Right lobe of liver (tissue), 6 donors: ENCODE measurements at regions not wholly inside any gene's neighbourhood (a gene's known extent, or its start where the extent isn't known, plus 50 kb on each side); places are given as distances from the start of the nearest gene placed in this dataset.
"Not testable (repeated sequence)": the region's sequence is repeated elsewhere in the genome, so short reads cannot be mapped to it uniquely, and the experiment has no call there.

ENCODE experiments used
- ATAC-seq, 4 donors: fragments of 200-7000 bp; cut with Tn5 transposase; one replicate each; pipeline ENCODE4 v1.9.1; 2020; ENCODE audit warnings: mild to moderate bottlenecking in 4 of 4, moderate library complexity in 4 of 4
- DNase-seq, 3 donors: peaks; one replicate each; pipeline ENCODE4 v3.0.0-alpha.2; 2020
- H3K27ac ChIP-seq, 3 donors: fragments of 200-600 bp; one replicate each; pipeline ENCODE4 v1.8.0; 2022
- H3K27me3 ChIP-seq, 2 donors: fragments of 200-600 bp; one replicate each; pipeline ENCODE4 v1.8.0; 2022
- H3K36me3 ChIP-seq, 4 donors: fragments of 200-600 bp; sonication (generic) in 1 of 4; one replicate each; pipeline versions ENCODE4 v1.5.1 to v1.8.0; 2017 to 2022; ENCODE audit warnings: control low read depth in 1 of 4
- H3K4me1 ChIP-seq, 4 donors: fragments of 200-600 bp; sonication (generic) in 1 of 4; one replicate each; pipeline versions ENCODE4 v1.5.1 to v1.8.0; 2017 to 2022; ENCODE audit warnings: control low read depth in 1 of 4
- H3K4me3 ChIP-seq, 3 donors: fragments of 200-600 bp; one replicate each; pipeline ENCODE4 v1.8.0; 2022
- H3K9me3 ChIP-seq, 4 donors: fragments of 200-600 bp; sonication (generic) in 1 of 4; one replicate each; pipeline versions ENCODE4 v1.5.1 to v1.8.0; 2017 to 2022; ENCODE audit warnings: control low read depth in 1 of 4
- POLR2A ChIP-seq: fragments of 450-650 bp; IDR thresholded peaks from one replicate; pipeline ENCODE4 v1.6.1; 2017; ENCODE audit warnings: antibody characterized with exemption, mild to moderate bottlenecking
- WGBS: methylation state at CpG from one replicate; pipeline ENCODE4 v1.1.6; 2018; ENCODE audit warnings: low coverage, low lambda C conversion rate; ENCODE audit not compliant: insufficient coverage; ENCODE audit errors: missing lambda C conversion rate; 5-methylcytosine and 5-hydroxymethylcytosine counted together
- intact Hi-C, 2 donors: fragments of 100-400 bp; cut with DNase I; formaldehyde crosslinking; loops; one replicate each; pipeline versions ENCODE4 v1.11.2 to v1.14.1; 2022
- TF ChIP-seq, protein P1 (sequence below), 4 donors: fragments of 200-600 bp in 3 of 4; fragments of 450-650 bp in 1 of 4; IDR thresholded peaks; one replicate each; pipeline versions ENCODE4 v1.5.1 to v1.8.0; 2016 to 2022; ENCODE audit warnings: antibody characterized with exemption in 4 of 4, mild to moderate bottlenecking in 2 of 4
- donor health status: DM: no; HTN: yes; CAD: no.
- donor health status: DM: no; HTN: no; CAD: no.
- donor health status: DM: no; HTN: no; CAD: no.
- donor health status: DM: no; HTN: yes; CAD: no.
- donor health status: DM: no; HTN: yes; CAD: no.

DNA sequence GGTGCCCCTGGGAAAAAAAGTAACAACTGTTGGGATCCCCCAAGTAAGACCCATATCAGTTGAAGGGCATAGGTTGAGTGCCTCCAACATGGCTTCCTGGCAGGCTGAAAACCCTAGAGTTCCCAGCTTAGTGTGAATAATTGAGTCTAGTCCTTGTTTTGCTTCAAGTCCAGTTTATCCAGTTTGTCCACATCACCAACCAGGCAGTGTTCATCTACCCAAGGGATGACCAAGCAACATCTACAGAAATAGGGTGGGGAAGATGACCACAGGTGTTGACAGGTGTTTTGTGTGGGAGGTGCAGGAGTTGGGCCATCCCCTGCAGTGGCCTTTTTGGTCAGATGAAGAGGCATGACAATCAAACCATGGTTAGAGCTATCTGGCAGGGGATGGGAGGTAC, 54.3 kb upstream of the ERO1B start:
- no peak overlapping the region for H3K4me3 ChIP-seq
- TF ChIP-seq POLR2A = no peak
- TF ChIP-seq, protein P1, sequence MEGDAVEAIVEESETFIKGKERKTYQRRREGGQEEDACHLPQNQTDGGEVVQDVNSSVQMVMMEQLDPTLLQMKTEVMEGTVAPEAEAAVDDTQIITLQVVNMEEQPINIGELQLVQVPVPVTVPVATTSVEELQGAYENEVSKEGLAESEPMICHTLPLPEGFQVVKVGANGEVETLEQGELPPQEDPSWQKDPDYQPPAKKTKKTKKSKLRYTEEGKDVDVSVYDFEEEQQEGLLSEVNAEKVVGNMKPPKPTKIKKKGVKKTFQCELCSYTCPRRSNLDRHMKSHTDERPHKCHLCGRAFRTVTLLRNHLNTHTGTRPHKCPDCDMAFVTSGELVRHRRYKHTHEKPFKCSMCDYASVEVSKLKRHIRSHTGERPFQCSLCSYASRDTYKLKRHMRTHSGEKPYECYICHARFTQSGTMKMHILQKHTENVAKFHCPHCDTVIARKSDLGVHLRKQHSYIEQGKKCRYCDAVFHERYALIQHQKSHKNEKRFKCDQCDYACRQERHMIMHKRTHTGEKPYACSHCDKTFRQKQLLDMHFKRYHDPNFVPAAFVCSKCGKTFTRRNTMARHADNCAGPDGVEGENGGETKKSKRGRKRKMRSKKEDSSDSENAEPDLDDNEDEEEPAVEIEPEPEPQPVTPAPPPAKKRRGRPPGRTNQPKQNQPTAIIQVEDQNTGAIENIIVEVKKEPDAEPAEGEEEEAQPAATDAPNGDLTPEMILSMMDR (IDR thresholded peaks at IDR 0.05) = no peak
- no peak for DNase-seq
- no peaks in the 10 kb centered on the region for H3K36me3 ChIP-seq
- intact Hi-C loops = no loop called here
- H3K27me3 ChIP-seq = no peaks in the 10 kb centered on the region
- H3K27ac ChIP-seq = no peak overlapping the region
- peaks cover 0 to 22% (median 11%) of the 10 kb centered on the region in 4 donors for H3K4me1 ChIP-seq
- H3K9me3 ChIP-seq = no peaks in the 10 kb centered on the region
- no peak for ATAC-seq

DNA sequence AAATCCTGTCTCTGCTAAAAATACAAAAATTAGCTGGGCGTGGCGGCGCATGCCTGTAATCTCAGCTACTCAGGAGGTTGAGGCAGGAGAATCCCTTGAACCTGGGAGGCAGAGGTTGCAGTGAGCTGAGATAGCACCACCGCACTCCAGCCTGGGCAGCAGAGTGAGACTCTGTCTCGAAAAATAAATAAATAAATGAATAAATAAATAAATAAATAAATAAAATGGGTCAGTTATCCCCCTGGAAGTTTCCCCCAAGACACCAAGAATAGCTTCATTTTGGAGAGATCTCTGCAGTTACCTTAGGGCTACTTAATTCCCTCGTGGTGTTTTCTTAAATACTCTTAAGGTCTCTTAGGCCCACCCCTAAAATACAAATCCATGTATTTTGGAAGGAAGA, 53.9 kb upstream of the ERO1B start:
- WGBS = 92% methylated on average over 4 of the region's 6 CpGs
- H3K4me1 ChIP-seq = peaks cover 0 to 22% (median 12%) of the 10 kb centered on the region in 4 donors
- ATAC-seq, H3K27ac ChIP-seq, H3K36me3 ChIP-seq, DNase-seq, intact Hi-C loops, H3K9me3 ChIP-seq, H3K4me3 ChIP-seq, H3K27me3 ChIP-seq: not testable (repeated sequence)

DNA sequence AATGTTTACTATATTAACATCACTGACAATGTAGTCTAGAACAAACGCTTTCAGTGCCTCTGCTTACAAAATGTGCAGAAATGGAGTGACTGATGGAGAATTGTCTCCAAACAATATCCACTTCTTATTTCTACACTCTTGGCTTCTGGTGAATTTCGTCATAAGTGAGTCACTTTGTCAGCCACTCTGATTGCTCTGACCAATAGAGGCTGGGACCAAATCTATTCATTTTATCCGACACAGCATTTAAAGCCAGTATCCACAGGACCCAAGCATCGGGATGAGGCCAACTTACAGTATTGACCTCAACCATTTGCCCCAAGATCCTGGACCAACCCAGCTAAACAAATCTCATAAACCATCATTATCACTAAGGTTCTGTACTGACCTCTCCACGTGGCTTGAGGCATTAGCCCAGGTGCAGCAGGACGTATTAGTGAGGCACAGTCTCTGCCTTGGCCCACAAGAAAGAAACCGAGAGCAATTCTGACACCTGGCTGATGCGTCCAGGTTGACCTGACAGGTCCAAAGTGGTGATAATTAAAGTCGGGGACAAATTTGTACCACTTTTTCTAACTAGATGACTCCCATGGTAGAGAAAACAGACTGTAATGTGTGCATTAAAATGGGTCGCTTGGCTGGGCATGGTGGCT, 53.3 kb upstream of the ERO1B start:
- intact Hi-C loops = no loop called here
- H3K36me3 ChIP-seq = no peaks in the 10 kb centered on the region
- 78% methylated on average over 9 of the region's 10 CpGs for WGBS
- peaks cover 0 to 22% (median 12%) of the 10 kb centered on the region in 4 donors for H3K4me1 ChIP-seq
- no peaks in the 10 kb centered on the region for H3K9me3 ChIP-seq
- no peak overlapping the region for H3K4me3 ChIP-seq
- ATAC-seq = no peak
- TF ChIP-seq, protein P1 (IDR thresholded peaks at IDR 0.05) = no peak
- TF ChIP-seq POLR2A = no peak
- no peaks in the 10 kb centered on the region for H3K27me3 ChIP-seq
- DNase-seq = no peak
- H3K27ac ChIP-seq = no peak overlapping the region

DNA sequence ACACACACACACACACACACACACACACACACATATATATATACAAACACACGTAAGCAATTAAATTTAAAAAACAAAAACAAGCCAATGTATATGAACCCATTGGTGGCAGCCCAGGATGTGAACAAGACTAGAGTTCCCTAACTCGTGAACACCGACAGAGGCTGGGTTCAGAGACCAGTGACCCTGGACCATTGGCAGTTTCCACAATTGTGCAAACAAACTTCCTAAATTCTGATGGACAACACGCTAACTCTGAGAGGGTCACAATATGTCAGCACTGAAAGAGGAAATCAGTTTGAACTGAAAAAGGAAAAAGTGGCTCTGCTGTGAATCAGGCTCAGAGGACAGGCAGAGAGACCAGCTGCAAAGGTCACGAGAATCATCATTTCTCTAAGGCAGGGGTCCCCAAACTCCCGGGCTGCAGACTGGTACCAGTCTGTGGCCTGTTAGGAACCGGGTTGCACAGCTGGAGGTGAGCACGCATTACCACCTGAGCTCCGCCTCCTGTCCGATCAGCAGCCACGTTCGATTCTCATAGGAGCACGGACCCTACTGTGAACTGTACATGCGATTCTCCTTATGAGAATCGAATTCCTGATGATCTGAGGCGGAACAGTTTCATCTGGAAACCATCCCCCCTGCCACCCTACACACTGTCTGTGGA, 50.5 kb upstream of the ERO1B start:
- TF ChIP-seq, protein P1 (IDR thresholded peaks at IDR 0.05) = no peak
- TF ChIP-seq POLR2A = no peak
- DNase-seq (peak; percentile 43 to 81 (median 69)), ATAC-seq (peak; percentile 84 to 89 (median 86))
- no peaks in the 10 kb centered on the region for H3K9me3 ChIP-seq
- intact Hi-C loops = no loop called here
- H3K4me3 ChIP-seq = no peak overlapping the region
- 26% methylated on average over 8 of the region's 16 CpGs for WGBS
- H3K27ac ChIP-seq = peak overlapping the region; percentile 40 to 71 (median 41)
- H3K27me3 ChIP-seq = no peaks in the 10 kb centered on the region
- peaks cover 0 to 22% (median 12%) of the 10 kb centered on the region in 4 donors for H3K4me1 ChIP-seq
- no peaks in the 10 kb centered on the region for H3K36me3 ChIP-seq
